ENCODE measurements at regions not wholly inside any gene's neighbourhood (a gene's known extent, or its start where the extent isn't known, plus 50 kb on each side); places are given as distances from the start of the nearest gene placed in this dataset.

DNA sequence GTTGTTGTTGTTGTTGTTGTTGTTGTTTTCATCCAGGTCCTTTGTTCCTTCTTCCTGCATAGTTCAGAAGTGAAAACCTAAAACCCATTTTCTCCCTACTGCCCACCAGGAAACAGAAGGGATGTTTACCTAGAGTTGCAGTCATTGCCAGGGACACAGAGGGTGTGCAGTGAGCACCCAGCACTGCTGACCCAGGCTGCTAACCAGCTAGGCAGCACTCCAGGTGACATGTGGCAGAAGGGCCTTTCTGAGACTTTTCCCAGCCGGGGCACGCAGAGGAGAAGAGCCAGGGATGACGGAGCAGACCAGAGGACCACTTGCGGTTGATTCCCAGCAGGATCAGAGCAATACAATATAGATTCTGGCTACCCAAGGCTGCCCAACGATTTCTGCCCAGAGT is 286.3 kb downstream of the BCL11A start:
- TF ChIP-seq, protein P1, sequence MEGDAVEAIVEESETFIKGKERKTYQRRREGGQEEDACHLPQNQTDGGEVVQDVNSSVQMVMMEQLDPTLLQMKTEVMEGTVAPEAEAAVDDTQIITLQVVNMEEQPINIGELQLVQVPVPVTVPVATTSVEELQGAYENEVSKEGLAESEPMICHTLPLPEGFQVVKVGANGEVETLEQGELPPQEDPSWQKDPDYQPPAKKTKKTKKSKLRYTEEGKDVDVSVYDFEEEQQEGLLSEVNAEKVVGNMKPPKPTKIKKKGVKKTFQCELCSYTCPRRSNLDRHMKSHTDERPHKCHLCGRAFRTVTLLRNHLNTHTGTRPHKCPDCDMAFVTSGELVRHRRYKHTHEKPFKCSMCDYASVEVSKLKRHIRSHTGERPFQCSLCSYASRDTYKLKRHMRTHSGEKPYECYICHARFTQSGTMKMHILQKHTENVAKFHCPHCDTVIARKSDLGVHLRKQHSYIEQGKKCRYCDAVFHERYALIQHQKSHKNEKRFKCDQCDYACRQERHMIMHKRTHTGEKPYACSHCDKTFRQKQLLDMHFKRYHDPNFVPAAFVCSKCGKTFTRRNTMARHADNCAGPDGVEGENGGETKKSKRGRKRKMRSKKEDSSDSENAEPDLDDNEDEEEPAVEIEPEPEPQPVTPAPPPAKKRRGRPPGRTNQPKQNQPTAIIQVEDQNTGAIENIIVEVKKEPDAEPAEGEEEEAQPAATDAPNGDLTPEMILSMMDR (IDR thresholded peaks at IDR 0.05) = no peak
- no peak for TF ChIP-seq POLR2AphosphoS5 (IDR thresholded peaks at IDR 0.05)
- TF ChIP-seq POLR2A (IDR thresholded peaks at IDR 0.05) = no peak
- TF ChIP-seq EP300 (IDR thresholded peaks at IDR 0.05) = no peak
- no peak overlapping the region for H3K4me3 ChIP-seq
- no peaks in the 10 kb centered on the region for H3K4me1 ChIP-seq
- no peak for DNase-seq (ENCODE audit: low spot score in 2 of 2)
- WGBS = 86% methylated on average over 1 of the region's 5 CpGs
- H3K27ac ChIP-seq = no peak overlapping the region
- no peaks in the 10 kb centered on the region for H3K36me3 ChIP-seq
- H3K27me3 ChIP-seq = no peaks in the 10 kb centered on the region
- H3K9me3 ChIP-seq = no peaks in the 10 kb centered on the region

- TF ChIP-seq EP300 (IDR thresholded peaks at IDR 0.05) (no peak), POLR2AphosphoS5 (IDR thresholded peaks at IDR 0.05) (no peak), POLR2A (IDR thresholded peaks at IDR 0.05) (no peak)
- TF ChIP-seq, protein P1 (IDR thresholded peaks at IDR 0.05) = no peak
- WGBS = 82% methylated on average over 7 of the region's 7 CpGs
- H3K36me3 ChIP-seq = no peaks in the 10 kb centered on the region
- H3K4me3 ChIP-seq = no peak overlapping the region
- no peaks in the 10 kb centered on the region for H3K9me3 ChIP-seq
- peaks cover 10% of the 10 kb centered on the region for H3K4me1 ChIP-seq
- H3K27ac ChIP-seq = no peak overlapping the region
- DNase-seq (ENCODE audit: low spot score in 2 of 2) = no peak
- no peaks in the 10 kb centered on the region for H3K27me3 ChIP-seq
Observed at GRCh38 chr2:60262178-60262577, 291.3 kb downstream of the BCL11A start.

GRCh38 chr2:60260639-60261296 is 292.7 kb downstream of the BCL11A start:
- 66% methylated on average over 6 of the region's 13 CpGs for WGBS
- DNase-seq (ENCODE audit: low spot score in 2 of 2) = no peak
- H3K27ac ChIP-seq = no peak overlapping the region

DNA sequence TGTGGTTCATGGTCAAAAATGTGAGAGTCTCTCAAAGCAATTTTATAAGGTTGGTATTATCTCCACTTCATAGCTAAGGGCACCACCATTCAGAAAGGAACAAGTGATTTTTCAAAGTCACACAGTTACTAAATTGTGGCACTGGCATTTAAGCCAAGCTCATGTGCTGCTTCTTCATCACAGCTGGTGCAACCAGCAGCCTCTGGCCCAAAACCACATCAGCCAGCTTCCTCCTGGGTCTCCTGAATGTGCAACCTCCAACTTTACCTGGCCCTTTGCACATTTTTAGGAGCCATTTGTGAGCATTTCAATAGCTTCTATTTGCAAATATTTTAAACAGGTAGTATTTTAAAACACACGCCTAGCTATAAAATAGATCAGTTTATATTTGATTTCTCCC is 293.7 kb downstream of the BCL11A start:
- DNase-seq (ENCODE audit: low spot score in 2 of 2) = no peak
- H3K4me1 ChIP-seq = peaks cover 10% of the 10 kb centered on the region
- TF ChIP-seq POLR2AphosphoS5 (IDR thresholded peaks at IDR 0.05) (no peak), POLR2A (IDR thresholded peaks at IDR 0.05) (no peak), EP300 (IDR thresholded peaks at IDR 0.05) (no peak)
- TF ChIP-seq, protein P1 (IDR thresholded peaks at IDR 0.05) = no peak
- H3K36me3 ChIP-seq = no peaks in the 10 kb centered on the region
- no peaks in the 10 kb centered on the region for H3K27me3 ChIP-seq
- H3K27ac ChIP-seq = no peak overlapping the region
- no peak overlapping the region for H3K4me3 ChIP-seq
- WGBS = 100% methylated on average over 1 of the region's 1 CpG
- H3K9me3 ChIP-seq = no peaks in the 10 kb centered on the region

More at GRCh38 chr2:60260639-60261296, 292.7 kb downstream of the BCL11A start:
- H3K4me3 ChIP-seq = no peak overlapping the region
- no peaks in the 10 kb centered on the region for H3K9me3 ChIP-seq
- H3K27me3 ChIP-seq = no peaks in the 10 kb centered on the region
- TF ChIP-seq POLR2A (IDR thresholded peaks at IDR 0.05) (no peak), EP300 (IDR thresholded peaks at IDR 0.05) (no peak), POLR2AphosphoS5 (IDR thresholded peaks at IDR 0.05) (no peak)
- TF ChIP-seq, protein P1 (IDR thresholded peaks at IDR 0.05) = no peak
- no peaks in the 10 kb centered on the region for H3K36me3 ChIP-seq
- H3K4me1 ChIP-seq = peaks cover 10% of the 10 kb centered on the region

- Histone ChIP-seq H3K27ac (no peak overlapping the region), H3K27me3 (no peaks in the 10 kb centered on the region), H3K9me3 (no peaks in the 10 kb centered on the region), H3K36me3 (no peaks in the 10 kb centered on the region), H3K4me1 (no peaks in the 10 kb centered on the region), H3K4me3 (no peak overlapping the region)
- no peak for DNase-seq (ENCODE audit: low spot score in 2 of 2)
- 64% methylated on average over 6 of the region's 6 CpGs for WGBS
- TF ChIP-seq, protein P1 (IDR thresholded peaks at IDR 0.05) = no peak
- TF ChIP-seq POLR2A (IDR thresholded peaks at IDR 0.05) = no peak
- no peak for TF ChIP-seq POLR2AphosphoS5 (IDR thresholded peaks at IDR 0.05)
- TF ChIP-seq EP300 (IDR thresholded peaks at IDR 0.05) = no peak
Observed at GRCh38 chr2:60252581-60253150, 300.8 kb downstream of the BCL11A start.
